Endothelial cell of umbilical vein (primary cell): ENCODE measurements at regions not wholly inside any gene's neighbourhood (a gene's known extent, or its start where the extent isn't known, plus 50 kb on each side); places are given as distances from the start of the nearest gene placed in this dataset.

ENCODE experiments used
- CTCF ChIP-seq, 2 donors: IDR thresholded peaks; 1 replicate in 1 of 2; 2 replicates in 1 of 2; pipeline ENCODE4 v1.5.1; 2011; ENCODE audit warnings: low read length in 2 of 2, mild to moderate bottlenecking in 2 of 2, moderate library complexity in 2 of 2, control low read depth in 1 of 2, inconsistent platforms in 1 of 2, low read depth in 1 of 2; ENCODE audit not compliant: insufficient read depth in 1 of 2; ENCODE audit errors: extremely low read depth in 1 of 2
- EZH2 ChIP-seq: IDR thresholded peaks from 2 replicates; pipeline ENCODE4 v1.6.1; 2012; ENCODE audit warnings: borderline replicate concordance, low read depth, mild to moderate bottlenecking, moderate library complexity, low read length, inconsistent platforms; ENCODE audit not compliant: severe bottlenecking
- MAX ChIP-seq: IDR thresholded peaks from 2 replicates; pipeline ENCODE4 v1.6.1; 2011; ENCODE audit not compliant: insufficient read depth, insufficient read length
- POLR2A ChIP-seq: IDR thresholded peaks from 2 replicates; pipeline ENCODE4 v1.6.1; 2012; ENCODE audit warnings: low read depth, mild to moderate bottlenecking, control low read depth, low read length
- POLR2AphosphoS5 ChIP-seq: IDR thresholded peaks from 2 replicates; pipeline ENCODE4 v1.6.1; 2012; ENCODE audit warnings: low read depth, mild to moderate bottlenecking, control low read depth, low read length, moderate library complexity; ENCODE audit not compliant: insufficient read depth

- TF ChIP-seq EZH2 = no peak
- no peak for TF ChIP-seq POLR2A
- TF ChIP-seq CTCF (IDR thresholded peaks at IDR 0.05; ENCODE audit: extremely low read depth in 1 of 2, insufficient read depth in 1 of 2, low read depth in 1 of 2, low read length in 2 of 2) = no peak
- no peak for TF ChIP-seq MAX
- TF ChIP-seq POLR2AphosphoS5 = peak; percentile 43
Observed at GRCh38 chr4:132992686-132993085, 156.4 kb upstream of the PCDH10 start.
